ENCODE measurements at regions not wholly inside any gene's neighbourhood (a gene's known extent, or its start where the extent isn't known, plus 50 kb on each side); places are given as distances from the start of the nearest gene placed in this dataset.
"Not testable (repeated sequence)": the region's sequence is repeated elsewhere in the genome, so short reads cannot be mapped to it uniquely, and the experiment has no call there.

- DNase-seq (ENCODE audit: low spot score), result no peak
Measured at GRCh38 chr10:21135023-21135931, 238.2 kb upstream of the NEBL start.

DNA sequence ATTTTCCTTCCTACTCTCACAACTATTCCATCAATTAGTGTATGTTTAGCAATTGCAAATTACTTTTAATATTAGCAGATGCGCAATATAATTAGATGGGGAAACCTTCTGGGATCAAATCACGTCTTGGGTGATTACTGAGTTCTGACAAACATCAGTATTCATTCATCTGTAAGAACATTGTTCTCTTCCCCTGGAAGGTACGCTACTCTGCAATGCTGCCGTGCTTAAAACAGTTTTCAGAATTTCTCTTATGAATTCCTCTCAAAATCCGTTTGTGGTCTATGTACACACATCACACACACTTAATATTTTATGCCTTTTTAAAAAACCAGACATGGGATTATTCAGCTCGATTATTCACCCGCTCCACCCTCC is 237.5 kb upstream of the NEBL start:
- DNase-seq (ENCODE audit: low spot score), result no peak

DNA sequence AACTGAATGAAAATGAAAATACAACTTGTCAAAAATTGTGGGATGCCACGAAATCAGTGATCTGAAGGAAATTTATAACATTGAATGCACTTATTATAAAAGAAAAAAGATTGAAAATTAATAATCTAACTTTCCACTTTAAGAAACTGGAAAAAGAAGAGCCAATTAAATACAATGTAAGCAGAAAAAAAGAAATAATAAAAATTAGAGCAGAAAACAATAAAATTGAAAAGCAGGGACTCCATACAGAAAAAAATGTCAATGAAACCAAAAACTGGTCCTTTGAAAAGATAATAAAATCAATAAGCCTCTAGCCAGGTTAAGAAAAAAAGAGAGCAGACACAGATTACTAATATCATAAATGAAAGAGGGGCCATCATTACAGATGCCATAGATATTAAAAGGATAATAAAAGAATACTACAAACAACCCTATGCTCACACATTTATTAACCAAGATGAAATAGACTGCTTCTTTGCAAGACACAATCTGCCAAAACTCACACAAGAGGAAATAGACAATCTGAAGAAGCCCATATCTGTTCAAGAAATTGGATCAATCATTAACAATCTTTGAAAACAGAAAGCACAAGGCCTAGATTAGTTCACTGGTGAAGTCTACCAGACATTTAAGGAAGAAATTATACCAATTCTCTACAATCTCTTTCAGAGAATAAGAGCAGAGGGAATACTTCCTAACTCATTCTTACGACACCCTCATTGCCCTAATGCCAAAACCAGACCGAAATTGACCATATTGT is 233.8 kb upstream of the NEBL start:
- DNase-seq (ENCODE audit: low spot score), result no peak

GRCh38 chr10:21130108-21130507 is 233.0 kb upstream of the NEBL start:
- no peak for DNase-seq (ENCODE audit: low spot score)

DNA sequence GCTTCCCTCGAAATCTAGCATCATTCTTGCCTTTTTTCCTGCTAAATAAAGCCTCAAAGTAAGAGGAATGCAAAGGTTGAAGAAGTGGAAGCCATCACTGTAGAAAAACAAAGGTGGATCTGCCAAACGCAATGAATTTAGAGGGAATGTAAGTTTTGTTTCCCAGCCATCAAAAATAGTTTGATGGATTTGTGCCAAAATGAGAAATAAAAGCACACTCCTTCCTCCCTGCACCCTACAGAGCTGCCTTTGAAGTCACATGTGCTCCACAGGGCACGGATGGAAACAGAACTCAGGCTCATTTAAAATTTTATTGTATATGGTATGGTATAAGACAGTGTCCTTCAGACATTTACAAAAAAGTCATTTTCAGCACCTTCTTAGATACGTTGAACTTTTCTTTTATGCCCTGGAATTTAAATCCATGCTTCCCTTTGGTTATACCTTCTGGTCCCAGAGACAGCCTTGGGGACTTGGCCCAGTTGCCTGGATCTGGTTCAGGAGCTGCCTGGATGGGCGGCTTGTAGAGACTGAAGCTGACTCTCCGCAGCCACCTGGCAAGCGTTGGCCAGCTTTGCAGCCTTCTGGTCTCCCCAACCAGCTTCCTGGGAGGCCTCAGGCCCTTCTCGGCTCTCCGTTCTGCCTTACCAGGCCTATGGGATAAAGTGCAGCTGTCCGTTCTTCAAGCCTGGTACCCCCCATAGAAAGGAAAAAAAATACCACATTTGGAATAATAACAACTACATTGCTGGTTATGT is 228.5 kb upstream of the NEBL start:
- DNase-seq (ENCODE audit: low spot score), result no peak

GRCh38 chr10:21122907-21123306 is 225.8 kb upstream of the NEBL start:
- no peak for DNase-seq (ENCODE audit: low spot score)

GRCh38 chr10:21121822-21122221 is 224.7 kb upstream of the NEBL start:
- DNase-seq (ENCODE audit: low spot score), result not testable (repeated sequence)

DNA sequence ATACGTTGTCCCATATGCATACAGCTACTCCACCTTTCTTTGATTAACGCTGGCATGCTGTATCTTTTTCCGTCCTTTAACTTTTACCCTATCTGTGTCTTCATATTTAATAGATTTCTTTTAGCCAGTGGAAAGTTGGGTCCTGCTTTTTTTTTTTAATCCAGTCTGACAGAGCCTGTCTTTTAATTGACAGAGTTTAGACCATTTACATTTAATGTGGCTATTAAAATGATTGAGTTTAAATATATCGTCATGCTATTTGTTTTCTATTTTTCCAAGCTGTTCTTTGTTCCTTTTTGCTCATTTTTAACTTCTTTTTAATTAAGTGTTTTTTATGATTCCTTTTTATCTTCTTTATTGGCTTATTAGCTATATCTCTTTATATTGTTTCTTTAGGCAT is 217.6 kb upstream of the NEBL start:
- DNase-seq (ENCODE audit: low spot score), result no peak

DNA sequence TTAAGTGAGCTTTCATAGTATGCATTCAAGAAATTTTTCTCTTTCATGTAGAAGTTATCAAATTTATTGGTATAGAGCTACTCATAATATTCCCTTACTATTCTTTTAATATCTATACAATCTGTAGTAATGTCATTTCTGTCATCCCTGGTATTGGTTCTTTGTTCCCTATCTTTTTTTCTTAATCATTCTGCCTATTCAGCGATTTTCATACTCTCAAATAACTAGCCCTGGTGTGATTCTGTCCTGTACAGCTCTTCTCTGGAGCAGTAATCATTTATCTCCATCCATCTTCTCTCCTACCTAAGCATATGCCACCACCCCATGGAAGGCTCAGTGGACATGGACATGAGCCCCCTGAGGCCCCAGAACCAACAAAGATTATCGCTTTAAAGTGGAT is 213.2 kb upstream of the NEBL start:
- no peak for DNase-seq (ENCODE audit: low spot score)

DNA sequence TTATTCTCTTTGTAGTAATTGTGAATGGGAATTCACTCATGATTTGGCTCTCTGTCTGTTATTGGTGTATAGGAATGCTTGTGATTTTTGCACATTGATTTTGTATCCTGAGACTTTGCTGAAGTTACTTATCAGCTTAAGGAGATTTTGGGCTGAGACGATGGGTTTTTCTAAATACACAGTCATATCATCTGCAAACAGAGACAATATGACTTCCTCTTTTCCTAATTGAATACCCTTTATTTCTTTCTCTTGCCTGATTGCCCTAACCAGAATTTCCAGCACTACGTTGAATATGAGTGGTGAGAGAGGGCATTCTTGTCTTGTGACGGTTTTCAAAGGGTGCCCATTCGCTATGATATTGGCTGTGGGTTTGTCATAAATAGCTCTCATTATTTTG is 209.8 kb upstream of the NEBL start:
- DNase-seq (ENCODE audit: low spot score), result not testable (repeated sequence)

GRCh38 chr10:21105331-21105730 is 208.2 kb upstream of the NEBL start:
- not testable (repeated sequence) for DNase-seq (ENCODE audit: low spot score)

DNA sequence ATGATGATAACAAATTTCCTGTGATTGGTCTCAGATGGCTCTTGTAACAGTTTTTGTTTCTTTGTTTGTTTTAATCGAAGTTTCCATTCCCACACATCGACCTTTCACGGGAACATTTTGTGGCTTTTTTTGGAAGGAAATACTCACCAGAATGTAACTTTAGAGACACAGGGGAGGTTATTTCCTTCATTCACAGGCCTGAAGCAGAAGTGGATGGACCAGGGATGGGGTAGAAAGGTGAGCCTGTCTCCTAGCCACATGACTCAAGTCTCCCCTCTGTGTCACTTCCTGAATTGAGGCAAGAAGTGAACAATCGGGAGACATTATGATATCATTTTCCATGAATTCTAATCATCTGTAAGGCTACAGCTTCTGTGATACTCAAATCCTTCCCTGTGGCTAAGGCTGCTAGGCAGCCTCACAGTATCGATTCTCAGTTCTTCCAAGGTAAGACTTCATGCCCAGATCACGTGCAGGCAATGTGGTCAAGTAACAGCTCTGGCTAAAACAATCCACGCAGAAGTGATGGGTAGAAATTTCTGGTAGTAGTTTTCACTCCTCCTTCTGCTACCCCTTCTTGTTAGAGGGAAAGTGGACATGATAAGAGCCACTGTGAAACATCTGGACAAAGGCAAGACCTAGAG is 203.9 kb upstream of the NEBL start:
- DNase-seq (ENCODE audit: low spot score), result no peak

DNA sequence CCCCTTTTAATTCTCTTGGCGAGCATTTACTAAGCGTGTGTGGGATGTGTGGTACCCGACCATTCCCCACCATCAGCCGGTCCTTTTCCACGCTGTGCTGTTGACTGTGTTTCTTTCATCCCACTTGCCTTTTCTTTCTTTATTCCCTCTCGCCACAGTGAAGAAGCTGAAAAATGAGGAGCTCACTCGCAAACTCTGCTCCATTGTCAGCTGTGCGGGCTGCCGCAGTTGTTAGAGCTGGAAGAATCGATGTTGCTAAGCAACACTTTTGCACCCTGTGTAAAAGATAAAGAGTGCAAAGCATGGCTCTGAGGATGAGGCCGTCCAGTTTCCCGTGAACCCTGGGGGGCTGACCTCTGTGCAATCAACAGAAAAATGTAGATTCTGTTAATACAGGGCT is 203.1 kb upstream of the NEBL start:
- no peak for DNase-seq (ENCODE audit: low spot score)

DNA sequence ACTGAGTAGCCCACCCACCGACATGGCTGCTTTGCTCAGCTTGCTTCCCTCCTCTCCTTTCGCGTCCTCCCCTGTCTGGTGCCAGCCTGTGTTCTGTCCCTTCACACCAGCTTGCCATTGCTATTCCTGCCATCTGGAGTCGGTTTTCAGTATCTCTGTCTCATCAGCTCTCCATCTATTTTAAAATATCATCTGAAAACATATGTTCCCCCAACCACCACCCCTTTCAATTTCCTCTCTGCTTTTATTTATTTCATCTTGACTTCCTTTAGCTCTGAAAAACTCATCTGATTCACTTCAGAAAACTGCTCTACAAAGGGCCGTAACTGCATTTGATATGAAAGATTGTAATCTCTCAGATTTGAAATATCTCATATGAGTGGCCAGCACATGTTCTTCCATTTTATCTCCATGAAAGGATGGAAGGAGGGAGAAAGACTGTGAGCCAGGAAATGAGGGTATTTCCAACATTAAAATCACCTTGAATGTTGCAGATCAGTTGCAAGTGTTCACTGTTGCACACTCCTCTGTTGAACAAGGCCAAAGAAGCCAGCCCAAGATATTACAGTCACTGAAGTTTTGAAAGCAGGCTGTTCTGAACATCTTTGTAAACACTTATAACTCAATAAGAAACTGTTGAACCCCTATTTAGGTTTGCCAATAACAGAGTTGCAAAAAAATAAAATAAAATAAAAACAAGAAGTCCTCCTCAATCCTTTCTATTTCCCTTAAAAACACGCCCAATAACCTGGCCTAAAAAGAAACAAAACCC is 202.4 kb upstream of the NEBL start:
- no peak for DNase-seq (ENCODE audit: low spot score)

GRCh38 chr10:21097926-21098355 is 200.8 kb upstream of the NEBL start:
- no peak for DNase-seq (ENCODE audit: low spot score)

DNA sequence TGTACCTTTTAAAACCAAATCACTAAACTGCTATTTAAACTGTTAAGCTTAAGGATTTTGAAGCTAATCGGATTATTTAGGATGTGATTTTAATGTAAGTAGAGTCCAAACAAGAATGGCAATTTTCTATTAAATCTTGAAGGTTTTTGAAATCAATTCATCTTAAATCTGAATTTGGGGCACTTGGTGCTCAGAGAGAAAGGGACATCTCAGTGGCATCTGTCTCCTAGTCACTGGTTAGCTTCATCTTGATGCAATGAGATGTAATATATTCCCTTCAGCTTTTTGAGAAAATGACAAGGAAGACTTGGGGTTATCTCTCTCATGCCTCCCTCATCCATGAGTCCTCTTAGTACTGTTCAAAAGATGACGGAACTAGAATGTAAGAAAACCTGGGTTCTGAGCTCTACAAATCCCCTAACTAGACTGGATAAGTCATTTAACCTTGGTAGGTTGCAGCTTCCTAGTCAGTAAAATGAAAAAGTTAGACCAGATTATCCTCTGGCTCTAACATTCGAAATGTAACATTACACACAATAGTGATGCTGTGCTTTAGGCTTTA is 198.5 kb upstream of the NEBL start:
- no peak for DNase-seq (ENCODE audit: low spot score)

- no peak for DNase-seq (ENCODE audit: low spot score)
Measured at GRCh38 chr10:21095073-21095472, 198.0 kb upstream of the NEBL start.

GRCh38 chr10:21092683-21093524 is 195.8 kb upstream of the NEBL start:
- no peak for DNase-seq (ENCODE audit: low spot score)

DNA sequence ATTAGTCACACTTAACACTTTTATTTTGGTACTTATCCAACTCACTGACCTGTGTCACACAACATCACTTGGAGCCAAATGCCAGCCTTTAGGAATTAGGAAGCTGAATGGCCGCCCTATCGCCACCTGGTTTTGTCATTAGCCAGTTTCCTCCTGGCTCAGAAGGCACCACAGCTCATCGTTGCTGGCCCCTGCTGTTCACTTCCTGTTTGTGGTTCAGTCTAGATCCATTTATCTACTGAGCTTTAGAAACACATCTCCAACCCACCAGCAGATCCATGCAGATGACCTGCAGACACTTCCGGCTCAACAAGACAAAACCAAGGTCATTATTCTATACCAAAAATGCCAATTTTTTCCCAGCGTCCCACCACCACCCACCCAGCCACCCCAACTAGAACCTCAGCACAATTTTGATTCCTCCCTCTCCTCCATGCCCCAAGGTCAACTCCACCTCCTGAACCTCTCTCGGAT is 193.5 kb upstream of the NEBL start:
- DNase-seq (ENCODE audit: low spot score), result no peak

DNA sequence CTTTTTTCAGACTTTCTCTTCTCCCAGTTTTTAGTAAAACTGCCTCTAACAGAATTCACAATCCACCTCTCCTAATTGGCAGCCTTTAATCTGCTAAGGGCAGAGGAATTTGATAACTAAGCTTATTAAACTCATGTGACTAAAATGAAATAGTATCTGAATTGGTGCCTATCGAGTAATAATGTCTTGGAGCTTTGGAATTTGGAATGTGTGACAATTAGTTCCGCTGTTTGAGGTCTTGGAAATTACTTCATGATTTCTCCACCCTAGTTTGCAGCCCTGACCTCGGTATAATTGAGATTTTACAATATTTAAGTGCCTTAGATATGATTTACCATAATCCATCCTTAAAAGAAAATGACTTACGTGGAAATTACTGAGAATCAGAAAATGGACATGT is 190.4 kb upstream of the NEBL start:
- DNase-seq (ENCODE audit: low spot score), result no peak

Measured in SW480 (cell line).